Stimulated activated CD4-positive, alpha-beta T cell treated with anti-CD3 and anti-CD28 coated beads, Interleukin-12 subunit alpha, Interleukin-12 subunit beta, amount 100 ng/mL, for 48 hours (primary cell): ENCODE measurements at regions not wholly inside any gene's neighbourhood (a gene's known extent, or its start where the extent isn't known, plus 50 kb on each side); places are given as distances from the start of the nearest gene placed in this dataset.

Source experiments
- DNase-seq, 3 donors: peaks; one replicate each; pipeline ENCODE4 v3.0.0-alpha.2; 2020; ENCODE audit warnings: low read depth in 2 of 3, low spot score in 1 of 3

- no peak for DNase-seq
These were observed 518.7 kb downstream of the TNS1 start for GRCh38 chr2:217484046-217484445.

DNA sequence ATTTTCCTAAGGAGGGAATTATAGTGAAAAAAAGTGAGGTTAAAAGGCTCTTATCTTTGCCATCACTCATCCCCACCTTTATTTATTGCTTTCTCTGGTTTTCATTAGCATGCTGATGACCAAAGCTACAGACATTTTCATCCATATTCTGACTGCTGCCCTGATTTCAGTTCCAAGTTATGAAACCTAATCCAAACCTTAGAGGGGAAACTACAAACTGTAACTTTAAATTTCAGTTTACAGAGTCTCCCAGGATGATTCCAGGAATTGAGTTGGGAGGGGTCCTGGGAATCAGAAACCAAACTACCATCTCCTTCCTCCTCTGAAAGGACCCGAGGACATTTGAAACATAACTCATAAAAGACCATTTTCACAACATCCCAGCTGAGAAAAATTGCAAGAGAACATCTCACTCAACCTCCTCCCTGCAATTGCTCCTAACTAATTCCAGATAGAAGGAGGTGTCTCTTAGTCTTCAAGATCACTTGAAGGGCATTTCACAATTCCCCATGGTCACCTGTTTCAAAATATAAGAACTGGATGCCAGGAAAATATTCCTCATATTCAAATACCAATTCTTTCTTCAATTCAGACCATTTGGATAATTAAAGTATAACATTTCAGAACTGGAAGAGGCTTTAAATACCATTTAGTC is 520.6 kb downstream of the TNS1 start:
- DNase-seq: no peak

GRCh38 chr2:217481577-217481976 is 521.2 kb downstream of the TNS1 start:
- DNase-seq: no peak

DNA sequence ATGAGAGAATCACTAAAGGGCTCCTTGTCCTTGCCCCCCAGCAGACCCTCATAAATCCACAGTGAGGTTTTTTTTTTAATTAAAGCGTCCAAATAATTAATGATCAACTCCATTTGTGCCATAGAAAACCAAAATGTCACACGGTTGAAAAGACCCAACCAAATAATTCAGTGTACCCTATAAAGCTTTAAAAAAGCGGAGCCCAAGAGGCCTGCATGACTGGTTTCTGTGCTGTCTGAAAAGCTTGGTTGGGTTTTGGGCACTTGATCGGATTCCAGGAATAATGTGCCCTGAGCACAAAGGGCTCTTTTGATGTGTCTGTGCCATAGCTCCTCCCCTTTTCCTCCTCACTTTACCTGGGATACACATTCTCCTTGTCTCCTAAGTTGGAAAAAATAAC is 523.2 kb downstream of the TNS1 start:
- no peak for DNase-seq

- no peak for DNase-seq
These were observed 523.9 kb downstream of the TNS1 start for GRCh38 chr2:217478831-217479455.

DNA sequence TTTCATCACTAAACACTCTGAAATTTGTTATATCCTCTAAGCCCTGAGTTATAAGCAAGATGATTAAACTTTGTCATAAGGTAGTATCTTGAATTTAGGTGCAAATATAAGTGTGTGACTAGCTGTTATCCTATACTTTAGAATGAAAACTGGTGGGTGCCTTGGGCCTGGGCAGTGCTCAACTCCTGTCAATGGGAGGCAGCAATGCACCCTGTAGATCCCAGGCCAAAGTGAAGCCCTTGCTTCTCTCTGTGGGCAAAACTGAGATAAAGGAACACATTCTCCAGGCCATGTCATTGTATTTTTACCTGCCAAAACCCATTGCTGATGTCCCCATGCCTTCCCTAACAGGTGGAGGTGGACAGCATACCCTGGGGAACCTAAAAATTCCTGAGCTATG is 525.2 kb downstream of the TNS1 start:
- no peak for DNase-seq

GRCh38 chr2:217475791-217476190 is 527.0 kb downstream of the TNS1 start:
- no peak for DNase-seq

GRCh38 chr2:217475101-217475500 is 527.7 kb downstream of the TNS1 start:
- no peak for DNase-seq

DNA sequence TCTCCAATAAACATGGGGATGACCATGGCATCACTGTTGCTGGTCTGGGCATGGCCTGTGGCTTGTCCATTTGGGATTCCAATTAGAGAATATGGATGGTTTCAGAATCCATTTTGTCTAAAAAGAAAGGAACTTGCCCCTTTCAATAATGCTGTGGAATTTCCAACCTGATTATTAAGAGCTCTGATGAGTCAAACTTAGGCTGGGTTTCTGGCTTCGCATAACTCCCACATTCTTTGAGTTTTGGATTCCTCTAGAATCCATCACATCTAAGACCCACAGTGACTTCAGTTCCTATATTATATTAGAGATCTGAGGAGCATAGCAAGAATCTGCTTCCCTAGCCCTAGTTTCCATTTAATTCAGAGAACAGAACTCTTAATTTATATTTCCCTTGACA is 531.5 kb downstream of the TNS1 start:
- no peak for DNase-seq

DNA sequence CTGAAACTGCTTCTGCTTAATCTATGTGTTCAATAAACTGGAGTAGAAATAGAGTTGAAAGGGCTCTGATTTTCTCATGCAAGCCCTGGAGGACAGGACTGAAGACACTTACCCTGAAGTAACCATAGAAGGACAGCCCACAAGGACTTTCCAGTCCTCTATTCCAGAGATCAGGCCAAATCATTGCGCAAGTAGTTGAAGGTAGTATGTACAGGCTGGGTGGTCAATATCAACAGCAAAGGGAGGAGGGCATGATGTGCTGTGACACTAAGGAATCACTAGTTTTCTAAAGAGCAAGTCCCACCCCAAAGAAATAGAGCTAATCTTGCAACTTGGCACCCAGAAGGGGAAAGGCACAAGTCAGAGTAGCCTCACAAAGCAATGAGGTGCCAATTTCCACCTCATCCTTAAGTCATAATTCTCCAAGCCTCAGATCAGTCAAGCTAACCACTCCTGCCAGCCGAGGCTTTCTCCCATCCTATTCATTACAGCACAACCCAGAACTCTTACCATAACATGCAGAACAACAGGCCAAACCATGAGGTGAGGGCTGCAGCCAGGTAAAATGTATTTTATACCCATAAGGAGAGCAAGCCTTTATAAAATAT is 533.5 kb downstream of the TNS1 start:
- DNase-seq: no peak

- no peak for DNase-seq
These were observed 534.6 kb downstream of the TNS1 start for GRCh38 chr2:217468042-217468830.

DNA sequence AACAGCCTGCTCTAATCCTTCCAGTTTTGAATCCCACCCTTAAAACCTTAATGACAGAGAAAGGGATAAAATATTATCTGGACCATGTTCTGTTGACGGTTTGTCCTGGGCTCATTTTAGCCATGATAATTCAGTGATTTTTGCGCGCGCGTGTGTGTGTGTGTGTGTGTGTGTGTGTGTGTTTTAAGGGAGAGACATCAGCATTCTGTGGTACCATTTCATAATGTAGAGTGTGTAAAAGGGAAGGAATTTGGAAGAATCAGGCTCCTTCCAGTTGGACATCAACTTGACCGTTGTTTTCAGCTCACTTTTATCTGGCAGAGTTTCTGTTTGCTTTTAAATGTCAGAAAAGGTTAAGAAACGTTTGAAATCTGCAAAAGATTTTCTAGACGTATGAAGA is 535.5 kb downstream of the TNS1 start:
- DNase-seq: no peak

DNA sequence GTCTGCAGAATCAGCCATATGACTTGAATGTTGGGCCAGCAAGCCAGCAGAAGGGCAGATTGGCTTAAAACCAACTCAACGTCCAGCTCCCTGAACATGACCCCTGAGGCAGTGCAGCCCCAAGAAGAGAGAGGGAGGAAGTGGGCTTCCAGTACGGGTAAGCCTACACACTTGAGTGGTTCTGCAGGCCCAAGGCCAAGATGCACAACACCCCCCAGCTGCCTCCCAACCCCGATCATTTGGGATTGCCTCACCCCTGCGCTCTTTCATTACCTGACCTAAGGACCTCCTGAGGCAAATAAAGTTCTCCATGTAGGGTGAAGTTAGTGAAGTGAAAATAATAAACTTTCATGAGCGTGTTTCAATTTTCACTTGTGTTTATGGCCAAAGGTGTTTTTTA is 536.0 kb downstream of the TNS1 start:
- DNase-seq: no peak

DNA sequence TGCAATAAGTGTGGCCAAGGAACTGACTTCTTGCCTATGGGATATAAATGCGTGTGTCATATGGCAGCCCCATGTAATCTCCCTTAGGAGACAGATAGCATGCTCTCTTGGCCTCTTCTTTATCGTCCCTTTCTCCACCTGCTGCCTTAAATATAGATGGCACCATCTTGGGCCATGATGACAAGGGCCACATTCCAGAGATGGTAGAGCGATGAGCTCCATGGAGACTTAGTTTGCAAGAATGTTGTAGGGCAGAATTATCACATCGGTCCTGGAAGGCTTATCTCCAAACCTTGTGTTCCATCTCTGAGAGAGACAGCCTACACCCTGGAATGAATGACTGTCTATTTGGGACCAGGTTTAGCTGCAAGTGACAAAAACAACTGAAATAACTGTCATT is 536.7 kb downstream of the TNS1 start:
- no peak for DNase-seq

- DNase-seq: no peak
These were observed 537.7 kb downstream of the TNS1 start for GRCh38 chr2:217465100-217465499.

DNA sequence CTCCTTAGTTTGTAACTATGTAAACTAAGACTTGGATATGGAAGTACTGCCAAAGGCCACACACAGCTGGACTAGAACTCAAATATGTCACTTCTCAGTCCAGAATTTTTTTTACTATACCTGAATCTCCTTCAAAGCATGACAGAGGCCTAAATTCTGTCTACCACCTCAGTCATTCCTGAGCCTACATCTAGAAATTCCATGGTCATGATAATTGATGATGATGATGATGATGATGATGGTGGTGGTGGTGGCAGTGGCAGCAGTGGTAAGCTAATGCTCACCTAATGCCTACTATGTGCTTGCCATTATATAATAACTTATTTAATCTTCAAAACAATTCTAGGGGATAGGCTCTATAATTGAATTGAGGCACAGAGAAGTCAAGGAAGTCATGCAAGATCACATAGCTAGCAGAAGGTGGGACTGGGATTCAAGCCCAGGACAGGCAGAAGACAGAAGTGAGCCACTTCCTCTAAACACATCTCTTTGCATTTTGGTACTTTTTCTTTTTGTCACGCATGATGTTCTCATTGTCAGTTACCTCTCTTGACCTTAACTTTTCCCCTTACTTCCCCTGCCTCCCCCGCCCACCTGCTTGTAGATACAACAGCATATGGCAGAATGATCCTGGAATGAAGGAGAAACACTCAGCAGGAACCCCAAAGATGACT is 539.3 kb downstream of the TNS1 start:
- no peak for DNase-seq

DNA sequence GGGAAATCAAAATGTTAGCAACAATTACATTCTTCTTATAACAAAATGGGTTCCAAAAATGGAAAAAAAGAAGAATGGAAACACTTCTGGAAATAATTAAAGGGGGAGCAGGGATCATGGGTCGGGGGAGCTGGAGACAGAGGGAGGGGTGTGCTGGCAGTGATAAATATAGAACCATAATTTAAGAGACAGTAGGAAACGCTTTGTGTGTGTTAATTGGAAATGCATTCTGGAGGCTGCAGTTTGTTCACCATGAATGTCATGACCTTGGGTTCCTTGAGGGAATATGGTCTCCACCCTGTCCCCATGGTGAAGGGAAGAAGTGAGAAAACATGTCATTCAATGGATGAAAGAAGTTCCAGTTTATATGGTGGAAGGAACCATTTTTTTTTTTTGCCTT is 540.7 kb downstream of the TNS1 start:
- DNase-seq: no peak

- no peak for DNase-seq
These were observed 541.1 kb downstream of the TNS1 start for GRCh38 chr2:217461674-217462073.

GRCh38 chr2:217459680-217460405 is 543.0 kb downstream of the TNS1 start:
- DNase-seq: no peak

DNA sequence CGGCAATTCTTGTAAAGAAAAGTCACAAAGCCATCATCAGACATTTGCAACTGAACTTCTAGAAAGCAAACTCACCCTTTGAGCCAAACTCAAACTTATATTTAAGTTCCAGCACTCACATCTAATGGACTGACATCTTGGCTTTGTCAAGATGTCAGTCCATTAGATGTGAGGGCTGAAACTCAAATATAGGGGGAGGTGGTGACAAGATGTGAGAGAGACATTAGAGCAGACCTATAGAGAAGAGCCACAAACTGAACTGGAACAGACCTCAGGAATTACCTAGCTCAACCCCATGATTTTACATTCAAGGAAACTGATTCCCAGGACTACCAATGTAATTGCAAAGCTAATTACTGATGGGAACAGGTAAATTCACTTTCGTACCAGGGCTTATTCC is 543.8 kb downstream of the TNS1 start:
- DNase-seq: no peak

DNA sequence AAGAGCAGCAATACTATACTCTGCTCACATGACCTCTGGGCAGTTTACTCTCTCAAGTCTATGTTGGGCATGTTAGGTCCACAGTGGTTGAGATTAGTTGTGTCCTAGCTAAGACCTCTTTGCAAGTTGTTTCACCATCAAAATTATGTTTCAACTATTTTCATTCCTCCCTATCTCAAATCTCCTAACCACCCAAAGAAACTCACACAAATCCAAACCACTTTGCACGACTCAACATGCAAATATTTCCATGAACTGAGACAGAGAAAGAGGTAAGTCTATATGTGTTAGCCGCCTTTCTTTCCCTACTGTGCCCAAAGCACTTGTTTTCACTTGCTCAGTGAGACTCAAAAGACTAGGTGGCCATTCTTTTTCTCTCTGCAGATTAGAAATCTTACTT is 546.8 kb downstream of the TNS1 start:
- no peak for DNase-seq
